Mucosa of descending colon (tissue), 3 donors: ENCODE measurements at regions not wholly inside any gene's neighbourhood (a gene's known extent, or its start where the extent isn't known, plus 50 kb on each side); places are given as distances from the start of the nearest gene placed in this dataset.
"Not testable (repeated sequence)": the region's sequence is repeated elsewhere in the genome, so short reads cannot be mapped to it uniquely, and the experiment has no call there.

Source experiments
- ATAC-seq: fragments of 200-7000 bp; cut with Tn5 transposase; one replicate; pipeline ENCODE4 v1.9.1; 2020; ENCODE audit warnings: mild to moderate bottlenecking, moderate library complexity
- DNase-seq, 3 donors: peaks; one replicate each; pipeline ENCODE4 v3.0.0-alpha.2; 2020
- H3K36me3 ChIP-seq: fragments of 200-600 bp; one replicate; pipeline ENCODE4 v1.8.0; 2021; ENCODE audit warnings: low read depth, mild to moderate bottlenecking
- H3K4me1 ChIP-seq: fragments of 200-600 bp; one replicate; pipeline ENCODE4 v1.8.0; 2021; ENCODE audit warnings: low read depth, mild to moderate bottlenecking
- H3K4me3 ChIP-seq: fragments of 200-600 bp; one replicate; pipeline ENCODE4 v1.8.0; 2021; ENCODE audit warnings: mild to moderate bottlenecking
- H3K9me3 ChIP-seq: fragments of 200-600 bp; one replicate; pipeline ENCODE4 v1.8.0; 2021; ENCODE audit warnings: mild to moderate bottlenecking
- intact Hi-C, 2 donors: fragments of 100-400 bp; cut with DNase I in 1 of 2; cut with micrococcal nuclease in 1 of 2; formaldehyde crosslinking; loops; one replicate each; pipeline versions ENCODE4 v1.11.0 to v1.11.1; 2022; cut with DNase I, micrococcal nuclease
- TF ChIP-seq, protein P1 (sequence below): fragments of 200-600 bp; IDR thresholded peaks from one replicate; pipeline ENCODE4 v1.8.0; 2022; ENCODE audit warnings: antibody characterized with exemption, mild to moderate bottlenecking
- donor health status: DM: no; HTN: no; CAD: no; lungs with moderate emphysema.
- donor health status: DM: no; HTN: no; CAD: no.
- donor health status: DM: no; HTN: yes; CAD: no.

DNA sequence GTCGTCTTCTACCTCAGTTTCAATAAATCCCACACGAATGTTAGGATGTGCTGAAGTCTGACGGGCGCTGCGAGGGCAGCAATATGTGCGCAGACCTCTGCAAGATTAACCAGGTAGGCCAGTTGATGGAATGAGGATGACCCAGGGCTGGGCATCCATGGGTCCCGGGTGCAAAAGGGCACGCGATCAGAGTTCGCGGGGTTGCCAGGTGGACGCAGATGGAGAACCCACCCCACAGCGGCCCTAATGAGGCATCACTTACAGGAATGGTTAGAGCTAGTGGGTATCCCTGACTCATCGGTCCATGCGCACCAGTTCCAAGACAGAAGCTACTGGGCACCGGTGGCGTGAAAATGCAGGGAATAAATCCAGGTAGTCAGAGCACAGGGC is 2116.0 kb downstream of the TP53TG3F start:
- intact Hi-C loops = no loop called here
- Histone ChIP-seq H3K4me1 (no peaks in the 10 kb centered on the region), H3K36me3 (no peaks in the 10 kb centered on the region), H3K4me3 (no peak overlapping the region), H3K9me3 (peaks cover 81% of the 10 kb centered on the region)
- DNase-seq (no peak), ATAC-seq (no peak)
- TF ChIP-seq, protein P1, sequence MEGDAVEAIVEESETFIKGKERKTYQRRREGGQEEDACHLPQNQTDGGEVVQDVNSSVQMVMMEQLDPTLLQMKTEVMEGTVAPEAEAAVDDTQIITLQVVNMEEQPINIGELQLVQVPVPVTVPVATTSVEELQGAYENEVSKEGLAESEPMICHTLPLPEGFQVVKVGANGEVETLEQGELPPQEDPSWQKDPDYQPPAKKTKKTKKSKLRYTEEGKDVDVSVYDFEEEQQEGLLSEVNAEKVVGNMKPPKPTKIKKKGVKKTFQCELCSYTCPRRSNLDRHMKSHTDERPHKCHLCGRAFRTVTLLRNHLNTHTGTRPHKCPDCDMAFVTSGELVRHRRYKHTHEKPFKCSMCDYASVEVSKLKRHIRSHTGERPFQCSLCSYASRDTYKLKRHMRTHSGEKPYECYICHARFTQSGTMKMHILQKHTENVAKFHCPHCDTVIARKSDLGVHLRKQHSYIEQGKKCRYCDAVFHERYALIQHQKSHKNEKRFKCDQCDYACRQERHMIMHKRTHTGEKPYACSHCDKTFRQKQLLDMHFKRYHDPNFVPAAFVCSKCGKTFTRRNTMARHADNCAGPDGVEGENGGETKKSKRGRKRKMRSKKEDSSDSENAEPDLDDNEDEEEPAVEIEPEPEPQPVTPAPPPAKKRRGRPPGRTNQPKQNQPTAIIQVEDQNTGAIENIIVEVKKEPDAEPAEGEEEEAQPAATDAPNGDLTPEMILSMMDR = no peak

GRCh38 chr16:35585411-35585810 is 2126.0 kb downstream of the TP53TG3F start:
- Histone ChIP-seq H3K36me3 (no peaks in the 10 kb centered on the region), H3K4me1 (no peaks in the 10 kb centered on the region), H3K9me3 (peaks cover 65% of the 10 kb centered on the region), H3K4me3 (no peak overlapping the region)
- DNase-seq (no peak), ATAC-seq (no peak)
- intact Hi-C loops = no loop called here
- TF ChIP-seq, protein P1 = no peak

DNA sequence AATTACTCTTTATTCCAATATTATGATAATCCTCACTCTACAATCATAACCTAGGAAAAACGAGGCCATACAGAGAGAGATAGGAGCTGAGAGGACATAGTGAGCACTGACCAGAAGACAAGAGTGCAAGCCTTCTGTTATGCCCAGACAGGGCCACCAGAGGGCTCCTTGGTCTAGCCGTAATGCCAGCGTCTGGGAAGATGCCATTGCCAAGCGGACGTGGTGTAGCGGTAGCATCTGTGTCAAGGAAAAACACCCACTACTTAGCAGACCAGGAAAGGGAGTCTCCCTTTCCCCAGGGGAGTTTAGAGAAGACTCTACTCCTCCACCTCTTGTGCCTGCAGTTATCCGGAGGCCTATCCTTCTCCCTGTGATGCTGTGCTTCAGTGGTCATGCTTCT is 2131.5 kb downstream of the TP53TG3F start:
- H3K9me3 ChIP-seq = peaks cover 56% of the 10 kb centered on the region
- intact Hi-C loops, H3K4me1 ChIP-seq, ATAC-seq, DNase-seq, H3K4me3 ChIP-seq, H3K36me3 ChIP-seq: not testable (repeated sequence)

- TF ChIP-seq, protein P1 = no peak
- H3K4me3 ChIP-seq = no peak overlapping the region
- H3K36me3 ChIP-seq = no peaks in the 10 kb centered on the region
- H3K9me3 ChIP-seq = peaks cover 45% of the 10 kb centered on the region
- intact Hi-C loops = no loop called here
- ATAC-seq (no peak), DNase-seq (no peak)
- no peaks in the 10 kb centered on the region for H3K4me1 ChIP-seq
Observed at GRCh38 chr16:35596467-35596866, 2137.1 kb downstream of the TP53TG3F start.

DNA sequence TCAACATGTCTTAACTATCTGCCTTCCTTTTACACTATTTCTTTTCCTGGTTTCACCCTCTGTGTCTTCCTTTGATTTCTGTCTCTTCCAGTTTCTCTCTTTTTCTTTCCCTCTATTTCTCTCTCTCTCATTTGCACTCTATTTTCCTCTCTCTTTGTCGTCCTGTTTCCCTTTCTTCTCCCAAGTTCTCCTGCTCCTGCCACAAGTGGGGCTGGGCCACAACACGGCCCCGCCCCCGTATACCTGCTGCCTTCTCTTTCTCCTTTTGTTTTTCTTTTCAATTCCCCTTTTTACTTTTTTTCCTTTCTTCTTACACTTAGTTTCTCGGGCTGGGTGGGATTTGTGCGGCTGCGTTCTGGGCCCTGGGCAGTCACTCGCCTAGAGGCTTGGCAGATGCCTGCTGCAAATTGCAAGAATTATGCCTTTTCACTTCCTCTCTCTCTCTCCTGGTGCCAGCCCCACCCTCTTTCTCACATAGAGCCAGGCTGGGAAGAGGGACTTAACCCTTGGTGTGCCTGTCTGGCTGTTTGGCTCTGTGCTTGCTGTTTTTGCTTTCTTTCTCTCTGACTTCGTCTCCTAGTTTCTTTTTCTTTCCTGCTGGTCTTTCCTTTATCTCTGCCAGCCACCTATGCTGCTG is 2139.4 kb downstream of the TP53TG3F start:
- ATAC-seq = no peak
- no peaks in the 10 kb centered on the region for H3K4me1 ChIP-seq
- TF ChIP-seq, protein P1 = no peak

GRCh38 chr16:35599429-35600160 is 2140.2 kb downstream of the TP53TG3F start:
- intact Hi-C loops = no loop called here

More for the DNA sequence above, 2139.4 kb downstream of the TP53TG3F start:
- H3K36me3 ChIP-seq = no peaks in the 10 kb centered on the region
- no peak for DNase-seq
- H3K4me3 ChIP-seq = no peak overlapping the region
- intact Hi-C loops = no loop called here
- H3K9me3 ChIP-seq = peaks cover 40% of the 10 kb centered on the region

DNA sequence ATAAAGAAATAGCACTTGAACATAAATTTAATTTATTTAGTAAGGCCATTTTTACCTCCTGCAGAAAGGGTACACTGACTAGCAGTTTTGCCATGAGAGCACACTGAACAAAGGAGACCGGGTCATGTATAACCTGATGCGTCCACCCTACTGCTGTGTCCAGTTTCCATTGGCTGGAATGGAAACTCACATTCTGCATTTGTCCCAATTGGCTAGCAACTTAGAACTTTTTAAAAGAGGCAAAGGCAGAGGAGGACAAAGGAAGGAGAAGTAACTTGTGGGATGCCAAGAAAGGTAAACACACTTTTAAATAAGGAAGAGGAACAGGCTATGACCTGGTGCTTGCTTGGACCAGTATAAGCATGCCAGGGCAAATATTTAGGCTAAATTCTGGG is 2140.7 kb downstream of the TP53TG3F start:
- H3K4me3 ChIP-seq, H3K36me3 ChIP-seq, H3K4me1 ChIP-seq, intact Hi-C loops, ATAC-seq, DNase-seq: not testable (repeated sequence)
- peaks cover 41% of the 10 kb centered on the region for H3K9me3 ChIP-seq

More at GRCh38 chr16:35599429-35600160, 2140.2 kb downstream of the TP53TG3F start:
- TF ChIP-seq, protein P1 = no peak
- Histone ChIP-seq H3K36me3 (no peaks in the 10 kb centered on the region), H3K4me3 (no peak overlapping the region), H3K4me1 (no peaks in the 10 kb centered on the region), H3K9me3 (peaks cover 41% of the 10 kb centered on the region)
- DNase-seq (no peak), ATAC-seq (no peak)
